Nephron progenitor cell (in vitro differentiated cells): ENCODE measurements at regions not wholly inside any gene's neighbourhood (a gene's known extent, or its start where the extent isn't known, plus 50 kb on each side); places are given as distances from the start of the nearest gene placed in this dataset.

Source experiments
- DNase-seq: peaks from one replicate; pipeline ENCODE4 v3.0.0; 2021
- H3K27ac Mint-ChIP-seq: 2 replicates; pipeline ENCODE4 v1.8.0; 2021; ENCODE audit warnings: mild to moderate bottlenecking, moderate library complexity, mixed read lengths
- H3K27me3 Mint-ChIP-seq: 2 replicates; pipeline ENCODE4 v1.8.0; 2021; ENCODE audit warnings: mild to moderate bottlenecking, low read depth, mixed read lengths; ENCODE audit not compliant: poor library complexity
- H3K36me3 Mint-ChIP-seq: 2 replicates; pipeline ENCODE4 v1.8.0; 2021; ENCODE audit warnings: low read depth, mixed read lengths
- H3K4me1 Mint-ChIP-seq: 2 replicates; pipeline ENCODE4 v1.8.0; 2021; ENCODE audit warnings: mixed read lengths
- H3K4me3 Mint-ChIP-seq: 2 replicates; pipeline ENCODE4 v1.8.0; 2021; ENCODE audit warnings: mild to moderate bottlenecking, moderate library complexity, mixed read lengths
- H3K9me3 Mint-ChIP-seq: 2 replicates; pipeline ENCODE4 v1.8.0; 2021; ENCODE audit warnings: mild to moderate bottlenecking, moderate library complexity, mixed read lengths
- CTCF ChIP-seq: fragments of 200-600 bp; sonication (generic); IDR thresholded peaks from 2 replicates; pipeline ENCODE4 v1.5.0; 2021; ENCODE audit warnings: antibody characterized with exemption

DNA sequence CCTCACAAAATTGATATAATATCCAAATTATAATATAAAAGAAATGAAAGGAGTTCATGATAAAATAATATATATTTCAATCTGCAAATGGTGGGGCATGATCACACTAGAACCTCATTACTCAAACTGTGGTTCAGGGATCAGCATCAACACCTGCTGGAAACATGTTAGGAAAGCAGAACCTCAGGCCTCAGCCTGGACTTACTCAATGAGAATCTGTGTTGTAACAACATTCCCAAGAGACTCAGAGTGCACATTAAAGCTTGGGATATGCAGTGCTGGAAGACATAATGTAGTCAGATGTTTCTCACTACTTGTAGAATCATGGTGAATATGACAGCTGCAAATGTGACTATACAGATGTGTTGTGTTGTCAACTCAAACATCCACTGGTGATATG is 81.7 kb upstream of the ITPRID1 start:
- no peak overlapping the region for H3K4me3 Mint-ChIP-seq
- peaks cover 8% of the 10 kb centered on the region for H3K27me3 Mint-ChIP-seq
- no peak for DNase-seq
- no peak for TF ChIP-seq CTCF
- no peaks in the 10 kb centered on the region for H3K9me3 Mint-ChIP-seq
- peaks cover 8% of the 10 kb centered on the region for H3K4me1 Mint-ChIP-seq
- H3K27ac Mint-ChIP-seq = no peak overlapping the region
- H3K36me3 Mint-ChIP-seq = no peaks in the 10 kb centered on the region

DNA sequence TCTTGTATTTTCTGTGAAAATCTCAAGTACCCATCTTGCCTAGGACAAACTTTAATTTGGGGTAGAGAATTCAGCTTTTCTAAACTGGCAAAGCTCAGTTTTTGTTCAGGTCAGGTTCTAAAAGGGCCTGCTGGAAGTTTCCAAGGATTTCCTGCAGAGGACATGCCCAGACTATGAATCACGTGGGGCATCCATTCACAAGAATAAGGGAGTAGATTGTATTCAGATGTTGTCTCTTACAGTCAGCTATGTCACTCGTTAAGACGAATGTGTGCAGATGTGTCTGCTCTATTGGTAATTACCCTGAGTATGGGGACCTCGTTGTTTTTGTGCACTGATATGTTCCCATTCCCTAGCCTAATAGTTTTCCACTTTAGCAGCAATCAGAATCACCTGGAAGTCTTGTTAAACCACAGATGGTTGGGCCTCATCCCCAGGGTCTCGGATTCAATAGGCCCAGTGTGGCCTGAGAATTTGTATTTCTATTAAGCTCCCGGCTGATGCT is 81.0 kb upstream of the ITPRID1 start:
- H3K9me3 Mint-ChIP-seq = no peaks in the 10 kb centered on the region
- TF ChIP-seq CTCF = no peak
- no peak for DNase-seq
- no peak overlapping the region for H3K27ac Mint-ChIP-seq
- peaks cover 7% of the 10 kb centered on the region for H3K4me1 Mint-ChIP-seq
- H3K27me3 Mint-ChIP-seq = peaks cover 8% of the 10 kb centered on the region
- H3K36me3 Mint-ChIP-seq = no peaks in the 10 kb centered on the region
- H3K4me3 Mint-ChIP-seq = no peak overlapping the region

- Mint-ChIP-seq H3K27ac (no peak overlapping the region), H3K27me3 (peaks cover 7% of the 10 kb centered on the region), H3K4me1 (peaks cover 7% of the 10 kb centered on the region), H3K36me3 (no peaks in the 10 kb centered on the region), H3K4me3 (no peak overlapping the region), H3K9me3 (no peaks in the 10 kb centered on the region)
- TF ChIP-seq CTCF = no peak
- DNase-seq = no peak
Measured at GRCh38 chr7:31437250-31437865, 76.5 kb upstream of the ITPRID1 start.

- Mint-ChIP-seq H3K4me3 (no peak overlapping the region), H3K27ac (no peak overlapping the region), H3K36me3 (no peaks in the 10 kb centered on the region), H3K4me1 (no peaks in the 10 kb centered on the region), H3K9me3 (no peaks in the 10 kb centered on the region), H3K27me3 (peaks cover 7% of the 10 kb centered on the region)
- DNase-seq = no peak
- no peak for TF ChIP-seq CTCF
Measured at GRCh38 chr7:31439165-31439564, 74.7 kb upstream of the ITPRID1 start.

- no peak overlapping the region for H3K27ac Mint-ChIP-seq
- H3K9me3 Mint-ChIP-seq = no peaks in the 10 kb centered on the region
- no peaks in the 10 kb centered on the region for H3K36me3 Mint-ChIP-seq
- no peaks in the 10 kb centered on the region for H3K4me1 Mint-ChIP-seq
- no peak for TF ChIP-seq CTCF
- no peak overlapping the region for H3K4me3 Mint-ChIP-seq
- no peak for DNase-seq
- peaks cover 3% of the 10 kb centered on the region for H3K27me3 Mint-ChIP-seq
Measured at GRCh38 chr7:31440511-31440910, 73.4 kb upstream of the ITPRID1 start.

- H3K4me1 Mint-ChIP-seq = no peaks in the 10 kb centered on the region
- H3K9me3 Mint-ChIP-seq = no peaks in the 10 kb centered on the region
- DNase-seq = no peak
- H3K36me3 Mint-ChIP-seq = no peaks in the 10 kb centered on the region
- H3K27me3 Mint-ChIP-seq = peaks cover 3% of the 10 kb centered on the region
- TF ChIP-seq CTCF = no peak
- H3K27ac Mint-ChIP-seq = no peak overlapping the region
- no peak overlapping the region for H3K4me3 Mint-ChIP-seq
Measured at GRCh38 chr7:31442626-31443025, 71.3 kb upstream of the ITPRID1 start.
